SIG-M5 treated with dmso at 0.1 percent for 504 hours (cell line): ENCODE measurements at regions not wholly inside any gene's neighbourhood (a gene's known extent, or its start where the extent isn't known, plus 50 kb on each side); places are given as distances from the start of the nearest gene placed in this dataset.

Experiments used
- DNase-seq: peaks from one replicate; lab custom pipeline; 2025; ENCODE audit not compliant: unreplicated experiment; lab: John Stamatoyannopoulos, UW

DNA sequence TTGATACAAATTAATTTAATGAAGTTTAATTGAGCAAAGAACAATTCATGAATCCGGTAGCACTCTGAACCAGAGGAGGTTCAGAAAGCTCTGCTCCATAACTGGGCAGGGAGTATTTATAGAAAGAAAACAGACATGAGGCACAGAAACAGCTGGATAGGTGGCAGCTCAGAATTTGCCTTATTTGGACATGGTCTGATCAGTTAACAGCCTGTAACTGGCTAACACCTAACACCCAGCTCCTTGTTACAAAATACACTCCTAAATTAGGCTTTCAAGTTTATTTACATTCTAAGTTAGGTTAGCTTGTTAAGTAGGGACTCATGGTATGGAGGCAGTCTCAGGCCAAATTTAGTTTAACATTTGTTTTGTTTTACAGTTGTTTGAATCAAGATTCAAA is 67.8 kb upstream of the TMCC3 start:
- peak; percentile 12 for DNase-seq

DNA sequence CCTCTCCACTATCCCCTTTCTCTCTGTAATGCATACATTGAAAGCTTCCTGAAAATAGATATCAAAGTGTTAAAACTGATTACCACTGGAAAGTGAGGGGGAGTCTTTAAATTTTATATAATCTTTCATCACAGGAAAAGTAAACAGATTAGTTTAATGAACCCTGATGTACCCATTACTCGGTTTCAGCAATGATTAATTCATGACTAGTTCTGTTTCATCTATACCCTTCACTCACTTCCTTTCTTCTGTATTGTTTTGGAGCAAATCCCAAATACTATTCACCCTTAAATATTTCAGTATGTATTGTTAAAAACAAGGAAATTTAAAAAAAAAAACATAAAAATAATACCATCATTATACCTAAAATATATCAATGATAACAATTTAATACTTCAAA is 67.3 kb upstream of the TMCC3 start:
- no peak for DNase-seq

DNA sequence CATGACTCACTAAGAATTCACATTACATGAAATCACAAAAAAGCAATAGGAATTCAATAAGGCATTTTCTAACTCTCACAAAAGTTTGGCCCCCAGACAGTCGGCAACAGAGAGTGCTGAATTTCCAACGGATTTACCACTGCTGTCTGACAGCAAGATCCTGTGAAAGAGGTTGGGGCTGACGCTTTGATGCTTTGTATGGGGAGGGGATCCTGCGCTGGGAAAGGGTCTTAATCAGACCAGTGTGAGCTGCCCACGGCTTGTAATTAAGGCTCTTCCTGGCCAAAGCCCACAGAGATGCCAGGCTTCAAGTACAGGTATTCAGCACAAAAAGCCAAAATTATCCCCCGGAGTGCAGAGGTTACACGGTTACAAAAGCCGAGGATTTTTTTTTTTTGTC is 66.8 kb upstream of the TMCC3 start:
- DNase-seq, result no peak

DNA sequence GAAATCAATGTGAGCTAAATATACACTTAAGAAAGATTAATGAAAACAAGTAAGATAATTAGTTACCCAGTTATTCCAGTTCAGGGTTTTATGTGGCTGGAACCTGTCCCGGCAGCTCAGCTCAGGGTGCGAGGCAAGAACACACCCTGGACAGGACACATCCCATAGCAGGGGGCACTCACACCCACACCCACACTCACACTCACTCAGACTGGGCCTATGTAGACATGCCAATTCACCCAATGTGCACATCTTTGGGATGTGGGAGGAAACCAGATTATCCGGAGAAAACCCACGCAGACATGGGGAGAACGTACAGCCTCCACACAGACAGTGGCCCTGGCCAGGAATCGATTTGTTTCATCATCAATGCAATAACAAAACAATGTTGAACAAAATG is 66.0 kb upstream of the TMCC3 start:
- DNase-seq, result no peak

DNA sequence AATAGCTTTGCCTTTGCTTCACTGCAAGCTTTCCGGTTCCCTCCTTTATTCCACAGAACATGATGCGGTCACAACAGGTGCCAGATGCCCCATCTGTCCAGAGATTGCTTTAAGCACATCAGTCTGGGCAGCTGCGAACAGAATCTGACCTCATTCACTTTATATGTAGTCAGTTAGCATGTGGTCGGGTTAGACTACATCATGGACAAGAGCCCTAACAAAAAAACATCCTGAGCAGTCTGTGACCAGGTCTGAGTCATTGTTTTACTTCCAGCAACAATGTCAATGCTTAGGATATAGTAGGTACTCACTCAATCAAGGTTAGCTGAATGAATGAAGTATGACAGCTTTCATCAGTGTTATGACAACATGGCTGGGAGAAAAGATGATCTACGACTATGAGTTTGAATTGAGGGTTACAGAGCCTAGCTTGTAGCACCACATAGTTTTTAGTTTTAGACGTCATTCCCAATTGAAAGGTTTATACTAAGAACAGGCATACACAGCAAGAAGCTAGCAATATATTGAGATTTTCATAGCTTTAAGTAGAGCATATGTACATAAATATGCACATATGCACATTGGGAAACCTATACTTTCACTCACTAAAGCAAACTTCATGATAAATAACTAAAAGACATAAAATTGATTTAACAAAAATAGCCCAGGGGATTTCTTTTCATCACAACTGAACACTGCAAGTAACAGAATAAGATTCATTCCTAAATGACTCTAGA is 64.2 kb upstream of the TMCC3 start:
- no peak for DNase-seq

DNA sequence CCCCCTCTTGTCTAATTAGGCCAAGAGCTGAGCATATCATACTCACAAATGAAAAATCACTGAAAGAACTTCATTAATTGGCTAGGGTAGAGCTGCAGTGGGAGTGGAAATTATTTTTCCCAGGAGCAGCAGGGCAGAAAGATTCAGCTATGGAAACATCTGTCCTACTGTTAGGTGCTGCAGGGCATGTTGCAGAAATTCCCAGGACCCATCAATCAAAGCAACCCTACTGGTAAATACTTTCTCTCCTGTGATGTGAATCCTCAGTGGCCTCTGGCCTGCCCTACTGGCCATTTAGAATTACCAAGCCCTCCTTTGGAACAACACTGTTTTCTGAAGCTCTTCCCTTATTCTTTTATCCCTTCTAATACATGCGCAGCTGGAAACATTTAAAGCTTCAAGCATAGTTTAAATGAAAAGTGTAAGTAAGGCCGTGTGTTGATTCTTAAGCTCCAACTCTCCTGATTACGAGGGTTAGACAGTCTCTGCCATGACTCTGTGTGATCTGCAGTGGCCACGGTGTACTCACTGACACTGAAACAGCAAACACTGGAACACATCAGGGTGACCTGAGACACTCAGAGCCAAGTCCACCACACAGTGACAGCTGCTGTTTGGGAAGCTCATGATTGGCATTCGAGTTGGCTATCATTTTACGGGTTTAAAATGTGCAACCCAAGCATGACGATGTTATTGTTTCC is 62.6 kb upstream of the TMCC3 start:
- DNase-seq, result no peak

DNA sequence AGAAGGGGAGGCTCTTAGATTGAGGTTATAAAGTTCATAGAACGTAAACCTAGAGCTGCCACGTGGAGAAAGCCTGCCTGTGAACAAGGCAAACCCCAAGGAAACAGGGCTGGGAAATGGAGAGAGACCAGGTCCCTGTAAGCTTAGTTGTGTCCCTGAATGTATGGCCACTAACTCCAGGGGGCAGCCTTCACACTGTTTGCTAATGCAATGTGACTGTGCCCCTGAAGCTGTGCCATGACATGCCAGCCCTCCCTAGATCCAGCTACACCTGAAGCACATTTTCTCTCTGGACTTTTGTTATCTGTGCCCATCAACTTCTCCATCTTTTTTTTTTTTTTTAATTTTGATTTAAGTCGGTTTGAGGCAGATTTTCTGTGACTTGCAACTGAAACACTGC is 60.6 kb upstream of the TMCC3 start:
- peak; percentile 53 for DNase-seq

DNA sequence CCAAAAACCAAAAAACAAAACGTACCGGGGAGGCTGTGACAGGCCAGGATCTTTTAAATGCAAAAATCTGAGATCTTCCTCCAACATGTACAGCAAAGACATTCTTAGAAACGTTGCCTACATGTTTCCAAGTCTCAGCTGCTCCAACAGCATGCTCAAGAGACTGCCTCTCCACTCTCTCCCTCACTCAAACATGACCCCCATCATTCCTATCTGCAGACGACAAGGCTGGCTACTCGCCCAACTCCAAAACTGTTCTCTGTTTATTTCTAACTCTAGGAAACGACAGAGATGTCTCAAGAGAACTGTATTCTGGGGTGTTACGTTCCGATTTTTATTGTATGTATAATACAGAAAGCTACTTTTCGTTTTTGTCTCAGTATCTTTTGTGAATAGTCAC is 57.5 kb upstream of the TMCC3 start:
- DNase-seq, result no peak

DNA sequence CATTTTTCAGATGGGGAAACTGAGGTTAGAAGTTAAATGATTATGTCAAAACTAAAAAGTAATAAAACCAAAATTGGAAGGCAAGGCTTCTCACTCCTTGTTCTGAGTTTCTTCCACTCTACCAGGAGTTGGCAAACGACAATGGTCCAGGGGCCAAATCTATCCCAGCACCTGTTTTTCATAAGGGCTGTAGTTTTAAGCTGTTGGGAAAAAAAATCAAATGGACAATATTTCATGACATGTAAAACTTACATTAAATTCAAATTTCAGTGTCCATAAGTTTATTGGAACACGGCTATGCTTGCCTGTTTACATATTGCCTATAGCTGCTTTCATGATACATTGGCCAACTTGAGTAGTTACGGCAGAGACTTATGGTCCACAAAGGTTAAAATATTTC is 56.7 kb upstream of the TMCC3 start:
- no peak for DNase-seq

DNA sequence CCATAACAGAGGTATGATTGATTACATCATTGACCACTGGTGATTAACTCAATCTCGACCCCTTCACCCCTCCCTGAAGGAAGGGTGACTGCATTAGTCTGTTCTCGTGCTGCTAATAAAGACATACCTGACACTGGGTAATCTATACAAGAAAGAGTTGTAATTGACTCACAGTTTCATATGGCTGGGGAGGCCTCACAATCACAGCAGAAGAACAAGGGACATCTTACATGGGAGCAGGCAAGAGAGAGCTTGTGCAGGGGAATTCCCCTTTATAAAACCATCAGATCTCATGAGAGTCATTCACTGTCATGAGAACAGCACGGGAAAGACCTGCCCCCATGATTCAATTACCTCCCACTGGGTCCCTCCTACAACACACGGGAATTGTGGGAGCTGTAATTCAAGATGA is 55.9 kb upstream of the TMCC3 start:
- DNase-seq, result no peak

DNA sequence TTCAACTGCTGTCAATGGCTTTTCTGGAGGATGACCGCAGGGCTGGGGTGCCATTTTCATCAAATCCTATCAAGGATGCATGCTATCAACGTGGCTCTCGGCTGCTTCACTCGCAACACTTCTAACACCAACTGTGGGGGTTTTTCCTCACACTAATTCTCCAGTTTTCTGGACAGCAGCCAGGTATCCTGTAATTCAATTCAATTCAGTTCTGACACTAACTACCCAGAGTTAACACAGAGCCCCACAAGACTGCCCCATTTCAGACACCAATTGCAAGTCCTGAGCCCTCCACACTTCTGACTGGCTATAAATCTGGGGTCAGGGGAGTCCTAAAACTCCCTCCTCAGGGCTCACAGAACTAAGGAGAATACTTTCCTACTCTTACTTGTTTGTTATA is 55.3 kb upstream of the TMCC3 start:
- DNase-seq, result no peak

DNA sequence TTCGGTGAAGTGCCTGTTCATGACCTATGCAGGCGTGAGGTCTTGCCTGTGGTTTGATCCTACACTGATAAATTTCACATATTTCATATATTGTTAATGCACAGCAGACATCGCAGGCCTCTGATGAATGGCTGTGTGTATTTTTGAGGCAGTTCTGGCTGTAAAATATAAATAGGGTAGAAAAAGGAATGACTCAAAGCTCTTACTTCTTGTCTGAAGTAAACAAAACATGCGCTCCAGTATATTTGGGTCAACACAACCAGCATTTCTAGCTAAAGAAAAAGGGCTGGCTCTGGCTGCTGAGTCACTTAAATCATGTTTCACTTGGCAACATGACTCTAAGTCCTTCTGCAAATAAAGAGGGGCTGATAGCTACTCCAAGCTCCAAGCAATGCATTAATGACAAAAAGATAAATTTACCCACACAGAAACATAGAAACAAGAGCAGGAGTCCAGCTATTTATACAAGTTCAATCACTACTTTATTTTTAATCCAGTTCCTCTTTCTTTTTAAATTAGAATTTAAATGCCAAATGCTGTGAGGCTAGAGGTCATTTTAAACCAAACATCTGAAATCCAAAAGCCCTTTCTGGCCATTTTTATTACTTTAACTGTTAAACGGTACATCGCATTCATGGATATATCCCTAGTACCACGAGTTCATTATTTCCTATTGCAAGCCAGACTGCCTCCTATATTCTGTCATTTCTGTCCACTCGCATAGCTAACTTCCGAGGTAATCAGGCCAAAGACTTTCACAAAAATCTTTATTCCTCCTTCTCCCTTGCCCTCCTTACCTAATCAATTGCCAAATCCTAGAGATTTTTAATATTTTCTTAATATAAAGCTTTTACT is 54.3 kb upstream of the TMCC3 start:
- DNase-seq, result no peak

DNA sequence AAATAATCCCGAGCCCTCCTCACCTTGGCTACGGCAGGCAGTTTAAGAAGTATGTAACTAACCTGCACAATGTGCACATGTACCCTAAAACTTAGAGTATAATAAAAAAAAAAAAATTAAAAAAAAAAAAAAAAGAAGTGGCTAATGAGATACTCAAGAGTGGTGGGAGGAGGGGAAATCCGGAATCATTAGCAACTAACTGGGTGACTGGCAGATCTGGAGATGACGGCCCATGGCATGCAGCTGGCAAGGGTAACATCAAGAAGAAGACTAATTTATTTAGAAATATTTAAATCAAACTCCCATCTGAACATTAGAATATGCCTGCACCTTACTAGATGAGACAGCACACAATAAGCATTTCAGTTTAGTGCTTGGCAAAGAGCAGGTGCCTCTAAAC is 52.3 kb upstream of the TMCC3 start:
- DNase-seq, result no peak

DNA sequence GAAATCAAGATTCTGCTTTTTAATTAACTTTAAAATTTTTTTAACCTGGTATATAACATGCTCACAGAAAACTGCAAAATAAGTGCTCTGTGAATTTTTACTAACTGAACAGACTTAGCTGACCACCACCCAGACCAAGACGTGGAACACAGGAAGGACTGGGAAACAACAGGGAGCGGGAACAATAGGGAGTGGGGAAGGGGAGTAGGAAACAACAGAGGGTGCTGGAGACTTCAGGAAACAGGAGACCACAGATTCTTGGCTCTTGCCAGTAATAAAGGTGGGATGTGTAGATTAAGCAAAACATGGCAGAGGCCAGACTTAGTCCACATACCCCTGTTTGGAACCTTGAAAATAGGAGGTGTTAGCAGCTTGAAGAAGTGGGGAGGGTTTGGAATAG is 51.4 kb upstream of the TMCC3 start:
- no peak for DNase-seq

DNA sequence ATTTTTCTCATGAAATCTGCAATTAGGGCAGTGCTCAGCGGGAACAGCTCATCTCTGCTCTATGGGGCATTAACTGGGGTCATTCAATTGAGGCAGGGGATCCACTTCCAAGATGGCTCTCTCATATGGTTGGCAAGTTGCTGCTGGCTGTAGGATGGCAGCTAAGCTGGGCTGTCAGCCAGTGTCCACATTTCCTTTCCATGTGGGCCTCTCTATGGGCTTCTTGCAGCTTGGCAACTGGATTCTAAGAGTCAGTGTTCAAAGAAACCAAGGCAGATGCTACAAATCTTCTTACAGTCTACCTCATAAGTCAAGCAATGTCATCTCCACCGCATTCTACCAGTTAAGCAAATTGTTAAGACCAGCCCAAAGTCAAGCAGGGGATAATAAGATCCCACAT is 50.3 kb upstream of the TMCC3 start:
- no peak for DNase-seq
